B cell (primary cell): ENCODE measurements at regions not wholly inside any gene's neighbourhood (a gene's known extent, or its start where the extent isn't known, plus 50 kb on each side); places are given as distances from the start of the nearest gene placed in this dataset.

Experiments used
- ATAC-seq: fragments of 200-7000 bp; cut with Tn5 transposase; one replicate; pipeline ENCODE4 v1.10.0; 2021; ENCODE audit warnings: low read depth, mild to moderate bottlenecking, moderate number of reproducible peaks, moderate library complexity
- CTCF ChIA-PET: fragments of 350-600 bp; sonication (Branson Sonifier 250); formaldehyde crosslinking; loops from one replicate; lab custom pipeline; 2021; ENCODE audit warnings: antibody characterized with exemption, inconsistent platforms; lab: Charles Lee
- POLR2A ChIA-PET: fragments of 350-600 bp; sonication (Branson Sonifier 250); formaldehyde crosslinking; loops from one replicate; lab custom pipeline; 2021; ENCODE audit warnings: antibody characterized with exemption; lab: Charles Lee
- DNase-seq: peaks from one replicate; pipeline ENCODE4 v3.0.0; 2013
- H2AFZ ChIP-seq: 2 replicates; pipeline ENCODE4 v1.6.1; 2012; ENCODE audit warnings: mild to moderate bottlenecking, low read depth, low read length; ENCODE audit not compliant: insufficient read depth, poor library complexity, severe bottlenecking
- H3K27ac ChIP-seq, 2 donors: 1 replicate in 1 of 2; 2 replicates in 1 of 2; pipeline ENCODE4 v1.5.1; 2012 to 2013; ENCODE audit warnings: low read length in 2 of 2, mild to moderate bottlenecking in 2 of 2, moderate library complexity in 1 of 2
- H3K27me3 ChIP-seq, 4 experiments: fragments of 200-600 bp in 1 of 4; sonication (generic) in 1 of 4; replicated peaks in 1 of 4; 1 replicate in 2 of 4; 2 replicates in 2 of 4; pipeline versions ENCODE4 v1.6.1 to v1.7.0; 2013 to 2016; ENCODE audit warnings: low read length in 3 of 4, mild to moderate bottlenecking in 2 of 4, mixed read lengths in 1 of 4, moderate library complexity in 1 of 4; ENCODE audit not compliant: insufficient read depth in 4 of 4, control insufficient read depth in 3 of 4; ENCODE audit errors: control extremely low read depth in 1 of 4
- H3K36me3 ChIP-seq, 2 experiments: replicated peaks in 1 of 2; 1 replicate in 1 of 2; 2 replicates in 1 of 2; pipeline versions ENCODE4 v1.6.1 to v1.7.1; 2013; ENCODE audit warnings: low read length in 1 of 2; ENCODE audit not compliant: insufficient read depth in 2 of 2, control insufficient read depth in 1 of 2; ENCODE audit errors: control extremely low read depth in 1 of 2, extremely low read depth in 1 of 2
- H3K4me1 ChIP-seq, 2 donors: fragments of 200-600 bp in 1 of 2; sonication (generic) in 1 of 2; 1 replicate in 1 of 2; 2 replicates in 1 of 2; pipeline versions ENCODE4 v1.5.1 to v1.6.1; 2013 to 2017; ENCODE audit warnings: low read length in 2 of 2; ENCODE audit not compliant: control insufficient read depth in 2 of 2, insufficient read depth in 2 of 2
- H3K4me2 ChIP-seq: replicated peaks from 2 replicates; pipeline ENCODE3; 2012; ENCODE audit warnings: mild to moderate bottlenecking, low read depth, low read length; ENCODE audit not compliant: poor library complexity, severe bottlenecking
- H3K4me3 ChIP-seq, 5 experiments: fragments of 200-600 bp in 1 of 5; sonication (generic) in 1 of 5; 1 replicate in 3 of 5; 2 replicates in 2 of 5; pipeline versions ENCODE4 v1.5.1 to v1.7.0; 2011 to 2016; ENCODE audit warnings: low read length in 4 of 5, mild to moderate bottlenecking in 4 of 5, low read depth in 2 of 5, control low read depth in 1 of 5, moderate library complexity in 1 of 5; ENCODE audit not compliant: insufficient read depth in 1 of 5; ENCODE audit errors: control extremely low read depth in 1 of 5, extremely low read depth in 1 of 5
- H3K79me2 ChIP-seq: fragments of 200-600 bp; sonication (generic); one replicate; pipeline ENCODE4 v1.6.0; 2016; ENCODE audit warnings: low read length; ENCODE audit not compliant: control insufficient read depth, insufficient read depth
- H3K9ac ChIP-seq: fragments of 200-600 bp; sonication (generic); 2 replicates; pipeline ENCODE4 v1.6.1; 2017; ENCODE audit warnings: mild to moderate bottlenecking, low read length, moderate library complexity
- H3K9me3 ChIP-seq, 3 donors: one replicate each; pipeline versions ENCODE4 v1.6.1 to v1.7.1; 2013; ENCODE audit warnings: low read length in 2 of 3; ENCODE audit not compliant: control insufficient read depth in 2 of 3, insufficient read depth in 1 of 3; ENCODE audit errors: control extremely low read depth in 1 of 3
- H4K20me1 ChIP-seq: 2 replicates; pipeline ENCODE4 v1.6.0; 2012; ENCODE audit warnings: mild to moderate bottlenecking, low read length; ENCODE audit not compliant: insufficient read depth, control insufficient read depth, poor library complexity, severe bottlenecking
- H3K27ac Mint-ChIP-seq: one replicate; pipeline ENCODE4 v1.8.0; 2021; ENCODE audit warnings: mixed read lengths
- H3K27me3 Mint-ChIP-seq: one replicate; pipeline ENCODE4 v1.8.0; 2021; ENCODE audit warnings: mixed read lengths
- H3K4me1 Mint-ChIP-seq: one replicate; pipeline ENCODE4 v1.8.0; 2021; ENCODE audit warnings: mixed read lengths
- H3K4me3 Mint-ChIP-seq: one replicate; pipeline ENCODE4 v1.8.0; 2021; ENCODE audit warnings: mixed read lengths
- H3K9me3 Mint-ChIP-seq: one replicate; pipeline ENCODE4 v1.8.0; 2022; ENCODE audit warnings: mixed read lengths; ENCODE audit not compliant: insufficient read depth
- EZH2 ChIP-seq: IDR thresholded peaks from 2 replicates; pipeline ENCODE4 v1.6.1; 2012; ENCODE audit warnings: borderline replicate concordance, low read depth, mild to moderate bottlenecking, moderate library complexity, low read length; ENCODE audit not compliant: insufficient read depth, poor library complexity, severe bottlenecking
- WGBS: methylation state at CpG from one replicate; pipeline ENCODE4 v1.1.5; 2013; ENCODE audit warnings: missing lambda C conversion rate; ENCODE audit not compliant: insufficient coverage; 5-methylcytosine and 5-hydroxymethylcytosine counted together
- intact Hi-C: fragments of 100-400 bp; cut with micrococcal nuclease; formaldehyde crosslinking; loops from one replicate; pipeline ENCODE4 v1.10.0; 2022
- TF ChIP-seq, protein P1 (sequence below): fragments of 200-600 bp; IDR thresholded peaks from one replicate; pipeline ENCODE4 v1.8.0; 2022; ENCODE audit warnings: antibody characterized with exemption, mild to moderate bottlenecking

DNA sequence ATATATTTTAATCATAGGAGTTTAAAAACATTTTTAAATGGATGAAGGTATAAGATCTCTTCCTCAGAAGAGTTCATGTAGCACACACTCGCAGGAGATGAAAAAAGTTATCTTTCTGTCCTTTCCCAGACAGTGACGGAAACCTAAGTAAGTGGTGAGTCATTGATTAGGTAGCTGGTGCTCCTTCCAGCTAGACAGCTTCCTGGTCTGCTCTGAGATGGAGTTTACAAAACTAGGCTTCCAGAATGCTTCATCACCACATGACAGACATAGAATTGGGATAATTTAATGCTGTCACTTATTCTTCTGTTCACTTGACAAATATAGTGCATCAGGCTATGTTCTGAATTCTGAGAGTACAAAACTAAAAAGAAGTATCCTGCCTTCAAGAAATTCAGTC, 2393.0 kb upstream of the C9orf72 start:
- TF ChIP-seq, protein P1, sequence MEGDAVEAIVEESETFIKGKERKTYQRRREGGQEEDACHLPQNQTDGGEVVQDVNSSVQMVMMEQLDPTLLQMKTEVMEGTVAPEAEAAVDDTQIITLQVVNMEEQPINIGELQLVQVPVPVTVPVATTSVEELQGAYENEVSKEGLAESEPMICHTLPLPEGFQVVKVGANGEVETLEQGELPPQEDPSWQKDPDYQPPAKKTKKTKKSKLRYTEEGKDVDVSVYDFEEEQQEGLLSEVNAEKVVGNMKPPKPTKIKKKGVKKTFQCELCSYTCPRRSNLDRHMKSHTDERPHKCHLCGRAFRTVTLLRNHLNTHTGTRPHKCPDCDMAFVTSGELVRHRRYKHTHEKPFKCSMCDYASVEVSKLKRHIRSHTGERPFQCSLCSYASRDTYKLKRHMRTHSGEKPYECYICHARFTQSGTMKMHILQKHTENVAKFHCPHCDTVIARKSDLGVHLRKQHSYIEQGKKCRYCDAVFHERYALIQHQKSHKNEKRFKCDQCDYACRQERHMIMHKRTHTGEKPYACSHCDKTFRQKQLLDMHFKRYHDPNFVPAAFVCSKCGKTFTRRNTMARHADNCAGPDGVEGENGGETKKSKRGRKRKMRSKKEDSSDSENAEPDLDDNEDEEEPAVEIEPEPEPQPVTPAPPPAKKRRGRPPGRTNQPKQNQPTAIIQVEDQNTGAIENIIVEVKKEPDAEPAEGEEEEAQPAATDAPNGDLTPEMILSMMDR, result no peak
- TF ChIP-seq EZH2, result no peak
- Mint-ChIP-seq H3K27ac (no peak overlapping the region), H3K9me3 (no peaks in the 10 kb centered on the region), H3K4me1 (no peaks in the 10 kb centered on the region), H3K27me3 (no peaks in the 10 kb centered on the region), H3K4me3 (no peak overlapping the region)
- Histone ChIP-seq H3K27ac (no peak overlapping the region), H4K20me1 (no peaks in the 10 kb centered on the region), H3K4me2 (no peak overlapping the region), H3K79me2 (no peaks in the 10 kb centered on the region), H3K27me3 (no peaks in the 10 kb centered on the region), H3K4me3 (no peak overlapping the region), H3K4me1 (no peaks in the 10 kb centered on the region), H3K9me3 (peaks cover 0 to 17% (median 0%) of the 10 kb centered on the region in 3 donors), H3K9ac (no peak overlapping the region), H3K36me3 (no peaks in the 10 kb centered on the region), H2AFZ (no peak overlapping the region)
- ATAC-seq, result no peak
- CTCF ChIA-PET, result no interaction called here
- DNase-seq, result no peak
- intact Hi-C loops, result no loop called here
- POLR2A ChIA-PET, result no interaction called here
- no CpG with 5 or more reads among the region's 2 CpGs for WGBS

DNA sequence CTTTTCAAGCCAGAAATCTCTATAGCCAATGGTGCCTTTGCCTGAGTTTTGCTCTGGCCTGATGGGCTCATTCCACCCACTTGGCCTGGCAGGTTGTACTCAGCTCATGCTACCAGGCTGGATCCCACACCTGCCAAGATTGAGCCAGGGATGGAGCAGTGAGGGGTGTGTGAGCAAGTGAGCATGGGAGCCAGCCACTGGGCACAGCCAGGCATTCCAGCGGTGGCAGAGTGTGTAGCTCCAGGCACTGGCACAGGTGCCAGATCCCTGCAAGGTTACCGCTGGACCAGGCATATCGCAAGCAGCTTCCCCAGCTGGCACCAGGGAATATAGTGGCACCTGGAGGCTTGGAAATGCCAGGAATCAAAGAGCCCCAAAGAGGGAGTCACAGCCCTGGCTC, 2395.6 kb upstream of the C9orf72 start:
- no peak overlapping the region for H3K4me3 Mint-ChIP-seq
- Histone ChIP-seq H3K9me3 (peaks cover 0 to 17% (median 0%) of the 10 kb centered on the region in 3 donors), H4K20me1 (no peaks in the 10 kb centered on the region), H3K4me1 (no peaks in the 10 kb centered on the region), H3K36me3 (no peaks in the 10 kb centered on the region), H3K79me2 (no peaks in the 10 kb centered on the region), H3K9ac (no peak overlapping the region), H3K4me2 (no peak overlapping the region), H3K27ac (no peak overlapping the region), H3K27me3 (no peaks in the 10 kb centered on the region), H3K4me3 (no peak overlapping the region), H2AFZ (no peak overlapping the region)
- no peak for DNase-seq
- 93% methylated on average over 3 of the region's 3 CpGs for WGBS
- no peak overlapping the region for H3K27ac Mint-ChIP-seq
- POLR2A ChIA-PET, result no interaction called here
- TF ChIP-seq, protein P1, result no peak
- TF ChIP-seq EZH2, result no peak
- no peaks in the 10 kb centered on the region for H3K9me3 Mint-ChIP-seq
- H3K27me3 Mint-ChIP-seq, result no peaks in the 10 kb centered on the region
- H3K4me1 Mint-ChIP-seq, result no peaks in the 10 kb centered on the region
- CTCF ChIA-PET, result no interaction called here
- no peak for ATAC-seq
- intact Hi-C loops, result no loop called here
